Prostate gland (tissue), 2 donors: ENCODE measurements at regions not wholly inside any gene's neighbourhood (a gene's known extent, or its start where the extent isn't known, plus 50 kb on each side); places are given as distances from the start of the nearest gene placed in this dataset.

Source experiments
- DNase-seq: peaks from one replicate; pipeline ENCODE4 v3.0.0-alpha.2; 2019; ENCODE audit warnings: low spot score
- H3K27ac ChIP-seq, 2 donors: fragments of 200-600 bp; sonication (generic); 2 replicates each; pipeline ENCODE4 v1.5.1; 2017 to 2019
- H3K27me3 ChIP-seq: fragments of 200-600 bp; sonication (generic); replicated peaks from 2 replicates; pipeline ENCODE4 v1.5.1; 2019; ENCODE audit not compliant: insufficient read depth
- H3K36me3 ChIP-seq, 2 donors: fragments of 200-600 bp; sonication (generic); 1 replicate in 1 of 2; 2 replicates in 1 of 2; pipeline versions ENCODE4 v1.5.1 to v1.8.1; 2017 to 2019
- H3K4me1 ChIP-seq: fragments of 200-600 bp; sonication (generic); replicated peaks from 2 replicates; pipeline ENCODE4 v1.5.1; 2019
- H3K4me3 ChIP-seq, 2 donors: fragments of 200-600 bp; sonication (generic); 2 replicates each; pipeline ENCODE4 v1.5.1; 2017 to 2019
- H3K9me3 ChIP-seq: fragments of 200-600 bp; sonication (generic); 2 replicates; pipeline ENCODE4 v1.5.1; 2017
- POLR2A ChIP-seq: fragments of 450-650 bp; IDR thresholded peaks from one replicate; pipeline ENCODE4 v1.6.1; 2016; ENCODE audit warnings: antibody characterized with exemption, mild to moderate bottlenecking
- POLR2AphosphoS5 ChIP-seq: sonication (generic); formaldehyde crosslinking; IDR thresholded peaks from one replicate; pipeline ENCODE4 v1.6.1; 2017; ENCODE audit warnings: antibody characterized with exemption
- WGBS: methylation state at CpG from one replicate; pipeline ENCODE4 v1.1.5; 2018; 5-methylcytosine and 5-hydroxymethylcytosine counted together
- intact Hi-C: fragments of 100-400 bp; cut with DNase I; formaldehyde crosslinking; loops from one replicate; pipeline ENCODE4 v1.14.2; 2022
- TF ChIP-seq, protein P1 (sequence below), 4 experiments: fragments of 200-600 bp in 2 of 4; fragments of 450-650 bp in 2 of 4; sonication (generic) in 2 of 4; IDR thresholded peaks; 1 replicate in 3 of 4; 2 replicates in 1 of 4; pipeline ENCODE4 v1.5.1; 2016 to 2019; ENCODE audit warnings: antibody characterized with exemption in 4 of 4, mild to moderate bottlenecking in 2 of 4, moderate library complexity in 2 of 4

- WGBS: 82% methylated on average over 4 of the region's 4 CpGs
- intact Hi-C loops: no loop called here
- Histone ChIP-seq H3K4me1 (no peaks in the 10 kb centered on the region), H3K27me3 (peaks cover 3% of the 10 kb centered on the region), H3K4me3 (no peak overlapping the region), H3K27ac (no peak overlapping the region), H3K36me3 (no peaks in the 10 kb centered on the region), H3K9me3 (no peaks in the 10 kb centered on the region)
- TF ChIP-seq POLR2AphosphoS5 (no peak), POLR2A (no peak)
- TF ChIP-seq, protein P1, sequence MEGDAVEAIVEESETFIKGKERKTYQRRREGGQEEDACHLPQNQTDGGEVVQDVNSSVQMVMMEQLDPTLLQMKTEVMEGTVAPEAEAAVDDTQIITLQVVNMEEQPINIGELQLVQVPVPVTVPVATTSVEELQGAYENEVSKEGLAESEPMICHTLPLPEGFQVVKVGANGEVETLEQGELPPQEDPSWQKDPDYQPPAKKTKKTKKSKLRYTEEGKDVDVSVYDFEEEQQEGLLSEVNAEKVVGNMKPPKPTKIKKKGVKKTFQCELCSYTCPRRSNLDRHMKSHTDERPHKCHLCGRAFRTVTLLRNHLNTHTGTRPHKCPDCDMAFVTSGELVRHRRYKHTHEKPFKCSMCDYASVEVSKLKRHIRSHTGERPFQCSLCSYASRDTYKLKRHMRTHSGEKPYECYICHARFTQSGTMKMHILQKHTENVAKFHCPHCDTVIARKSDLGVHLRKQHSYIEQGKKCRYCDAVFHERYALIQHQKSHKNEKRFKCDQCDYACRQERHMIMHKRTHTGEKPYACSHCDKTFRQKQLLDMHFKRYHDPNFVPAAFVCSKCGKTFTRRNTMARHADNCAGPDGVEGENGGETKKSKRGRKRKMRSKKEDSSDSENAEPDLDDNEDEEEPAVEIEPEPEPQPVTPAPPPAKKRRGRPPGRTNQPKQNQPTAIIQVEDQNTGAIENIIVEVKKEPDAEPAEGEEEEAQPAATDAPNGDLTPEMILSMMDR (IDR thresholded peaks at IDR 0.05): no peak
- no peak for DNase-seq
These were observed 180.8 kb downstream of the EMX2 start for GRCh38 chr10:117723343-117723742.

DNA sequence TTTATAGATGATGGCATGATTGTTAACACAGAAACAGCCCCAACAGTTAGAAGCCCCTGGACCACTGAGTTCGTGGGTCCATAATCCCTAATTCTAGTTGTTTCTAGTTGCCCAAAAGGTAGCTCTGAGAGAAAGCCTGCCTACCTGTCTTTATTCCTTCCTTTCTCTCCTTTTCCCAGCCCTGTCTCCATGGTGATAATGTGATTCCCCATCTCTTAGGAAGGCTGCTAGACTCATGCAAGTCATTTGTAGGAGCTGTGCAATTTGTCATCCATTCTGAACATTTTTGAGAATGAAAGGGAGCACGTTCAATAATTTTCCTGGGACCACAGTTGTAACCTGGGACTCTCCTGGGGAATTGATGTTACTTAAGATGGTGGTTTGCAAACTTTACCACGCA lies 183.4 kb downstream of the EMX2 start:
- Histone ChIP-seq H3K4me3 (no peak overlapping the region), H3K27me3 (no peaks in the 10 kb centered on the region), H3K9me3 (no peaks in the 10 kb centered on the region), H3K4me1 (no peaks in the 10 kb centered on the region), H3K36me3 (no peaks in the 10 kb centered on the region), H3K27ac (no peak overlapping the region)
- WGBS: 84% methylated on average over 3 of the region's 3 CpGs
- no peak for DNase-seq
- intact Hi-C loops: no loop called here
- no peak for TF ChIP-seq POLR2AphosphoS5
- TF ChIP-seq POLR2A: no peak
- TF ChIP-seq, protein P1 (IDR thresholded peaks at IDR 0.05): no peak

- no peak overlapping the region for H3K27ac ChIP-seq
- 71% methylated on average over 2 of the region's 2 CpGs for WGBS
- no peaks in the 10 kb centered on the region for H3K9me3 ChIP-seq
- intact Hi-C loops: no loop called here
- H3K4me1 ChIP-seq: no peaks in the 10 kb centered on the region
- no peak overlapping the region for H3K4me3 ChIP-seq
- TF ChIP-seq POLR2A: no peak
- TF ChIP-seq, protein P1 (IDR thresholded peaks at IDR 0.05): no peak
- TF ChIP-seq POLR2AphosphoS5: no peak
- no peak for DNase-seq
- no peaks in the 10 kb centered on the region for H3K27me3 ChIP-seq
- H3K36me3 ChIP-seq: no peaks in the 10 kb centered on the region
These were observed 184.2 kb downstream of the EMX2 start for GRCh38 chr10:117726596-117727295.

DNA sequence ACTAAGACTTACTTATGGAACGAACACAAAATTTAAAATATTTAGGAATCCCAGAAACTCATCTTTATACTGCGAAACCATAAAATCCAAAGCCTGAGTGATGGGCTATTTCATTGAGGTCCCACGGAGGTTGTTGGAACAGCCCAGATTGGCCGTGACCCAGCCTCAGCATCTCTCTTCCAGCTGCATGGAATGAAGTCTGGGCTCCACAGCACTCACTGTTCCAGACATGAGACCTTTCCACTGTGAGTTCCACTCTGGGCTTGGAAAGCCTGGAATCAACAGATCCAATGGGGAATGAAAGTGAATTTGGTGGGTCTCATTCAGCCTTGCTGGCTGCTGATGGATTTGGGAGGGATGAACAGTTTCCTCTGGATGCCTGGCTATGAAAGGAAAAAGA lies 184.9 kb downstream of the EMX2 start:
- 88% methylated on average over 4 of the region's 4 CpGs for WGBS
- no peak for DNase-seq
- intact Hi-C loops: no loop called here
- TF ChIP-seq POLR2A (no peak), POLR2AphosphoS5 (no peak)
- TF ChIP-seq, protein P1 (IDR thresholded peaks at IDR 0.05): no peak
- Histone ChIP-seq H3K4me3 (no peak overlapping the region), H3K36me3 (no peaks in the 10 kb centered on the region), H3K27me3 (no peaks in the 10 kb centered on the region), H3K4me1 (no peaks in the 10 kb centered on the region), H3K9me3 (no peaks in the 10 kb centered on the region), H3K27ac (no peak overlapping the region)

DNA sequence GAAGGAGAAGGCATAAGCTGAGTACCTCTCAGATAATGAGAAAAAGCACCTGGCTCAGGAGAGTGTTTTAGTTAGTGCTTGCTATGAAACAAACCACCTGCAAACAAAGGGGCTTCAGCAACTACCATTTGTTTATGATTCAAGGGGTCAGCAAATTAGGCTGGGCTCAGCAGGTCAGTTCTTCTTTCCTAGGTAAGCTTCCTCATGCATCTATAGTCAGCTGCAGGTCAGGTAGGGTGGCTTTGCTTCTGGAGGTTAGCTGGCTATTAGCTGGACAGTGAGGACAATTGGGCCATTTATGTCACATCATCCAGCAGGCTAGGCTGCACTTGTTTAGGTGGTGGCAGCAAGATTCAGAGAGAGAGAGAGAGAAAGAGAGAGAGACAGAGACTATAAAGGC lies 185.5 kb downstream of the EMX2 start:
- TF ChIP-seq POLR2AphosphoS5 (no peak), POLR2A (no peak)
- TF ChIP-seq, protein P1 (IDR thresholded peaks at IDR 0.05): no peak
- H3K36me3 ChIP-seq: no peaks in the 10 kb centered on the region
- DNase-seq: no peak
- H3K27ac ChIP-seq: no peak overlapping the region
- no peak overlapping the region for H3K4me3 ChIP-seq
- intact Hi-C loops: no loop called here
- H3K9me3 ChIP-seq: no peaks in the 10 kb centered on the region
- no peaks in the 10 kb centered on the region for H3K4me1 ChIP-seq
- no peaks in the 10 kb centered on the region for H3K27me3 ChIP-seq
